Smooth muscle cell (in vitro differentiated cells): ENCODE measurements at regions not wholly inside any gene's neighbourhood (a gene's known extent, or its start where the extent isn't known, plus 50 kb on each side); places are given as distances from the start of the nearest gene placed in this dataset. TPM values are rescaled to one million over a fixed set of nuclear protein-coding genes. Genes with fewer than 3 reads are reported as not detected.

ENCODE experiments used
- small RNA-seq: library from RNA; depleted of rRNA; stranded (forward); fragments of <200 nt; gene quantifications from one replicate; pipeline ENCODE3, GENCODE V24; 2014

Small RNAs in the stretch of these regions (small RNA-seq; reads per million reads assigned to genes)
- gene AC025946.2: not detected
- gene AL355333.1: not detected
- gene CUX2P1: not detected
- not detected for gene RF00019
- gene RNA5SP299: 11.3 reads per million, percentile 80 among the genes with 10 or more reads in this experiment
